ENCODE measurements at regions not wholly inside any gene's neighbourhood (a gene's known extent, or its start where the extent isn't known, plus 50 kb on each side); places are given as distances from the start of the nearest gene placed in this dataset.

DNA sequence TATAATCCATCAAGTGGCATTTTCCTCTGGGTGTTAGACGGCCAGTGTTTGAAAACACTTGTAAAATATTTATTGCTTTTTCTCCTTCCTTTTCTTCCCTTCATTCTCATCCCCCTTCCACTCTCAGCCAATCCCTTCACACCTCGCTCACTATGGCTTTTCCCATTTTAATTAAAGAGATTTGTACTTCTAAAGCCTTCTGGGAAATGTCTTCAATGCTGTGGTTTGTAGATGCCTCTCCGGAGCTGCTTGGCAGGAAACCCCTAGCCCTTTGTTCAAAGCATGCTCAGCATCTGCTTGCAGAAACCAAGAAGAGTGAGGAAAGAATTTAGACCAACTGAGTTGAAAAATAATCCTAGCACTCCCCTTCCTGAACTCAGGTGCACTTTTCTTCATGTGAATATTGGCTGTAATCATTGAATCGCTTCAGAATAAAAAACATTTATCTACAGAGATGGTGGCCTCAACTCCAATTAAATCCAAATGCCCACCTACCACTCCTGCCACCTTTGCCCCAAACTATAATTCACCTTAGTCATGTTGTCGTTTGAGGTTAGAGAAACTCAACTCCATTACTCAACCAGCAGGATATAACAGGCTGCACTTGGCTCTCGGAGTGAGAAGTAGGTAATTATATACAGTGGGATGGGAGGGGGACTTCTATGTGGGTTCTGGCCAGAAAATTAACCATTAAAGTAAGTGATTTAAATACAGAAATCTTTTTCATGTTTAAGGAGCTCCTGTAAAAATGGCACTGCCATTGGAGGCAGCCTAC, 659.4 kb upstream of the CAMK1G start:
- no peak for DNase-seq

DNA sequence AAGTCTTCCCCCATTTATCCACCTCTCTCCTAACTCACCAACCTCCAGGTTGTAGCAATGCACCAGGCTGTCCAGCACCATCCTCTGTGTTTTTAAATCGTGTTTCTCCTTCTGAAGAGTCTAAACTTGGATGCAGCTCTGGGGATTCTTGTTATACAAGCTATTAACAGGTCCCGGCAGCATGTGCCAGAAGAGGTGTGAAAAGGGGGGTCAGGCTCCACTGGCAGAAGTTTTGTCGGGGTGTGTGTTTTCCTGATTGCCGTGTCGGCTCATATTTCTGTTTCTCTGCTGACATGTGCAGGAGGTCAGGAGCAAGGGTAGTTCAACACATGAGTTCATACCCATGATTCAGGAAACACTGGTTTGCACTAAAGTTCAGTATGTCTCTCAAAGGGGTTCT, 658.6 kb upstream of the CAMK1G start:
- DNase-seq = no peak

DNA sequence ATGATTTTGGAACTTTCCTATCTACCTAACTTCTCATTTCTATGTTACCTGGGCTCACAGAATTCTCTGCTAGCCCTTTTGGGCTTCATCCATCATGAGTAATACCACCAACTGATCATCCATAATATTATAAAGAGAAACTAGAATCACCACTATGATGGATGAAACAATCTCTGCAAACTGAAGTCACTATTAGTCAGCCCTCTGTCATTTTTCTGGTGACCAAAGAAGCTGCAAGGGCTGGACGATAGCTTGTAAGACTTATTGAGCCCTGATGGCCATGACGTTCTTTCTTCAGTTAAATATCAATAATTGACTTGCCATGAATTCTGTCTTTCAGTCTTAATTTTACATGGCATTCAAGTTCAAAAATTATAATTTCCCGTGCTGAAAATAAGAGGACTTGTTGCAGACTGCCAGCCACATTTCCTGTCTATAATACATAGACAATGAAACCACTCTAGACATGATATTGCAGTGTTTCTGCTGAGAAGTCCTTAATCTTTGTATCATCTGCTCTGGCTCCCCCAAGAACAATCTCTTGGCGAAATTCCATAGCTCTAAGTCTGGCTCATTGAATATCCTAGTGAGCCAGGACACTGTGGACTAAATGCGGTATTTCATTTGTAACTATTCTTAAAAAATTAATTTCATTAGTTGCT, 655.0 kb upstream of the CAMK1G start:
- no peak for DNase-seq

DNA sequence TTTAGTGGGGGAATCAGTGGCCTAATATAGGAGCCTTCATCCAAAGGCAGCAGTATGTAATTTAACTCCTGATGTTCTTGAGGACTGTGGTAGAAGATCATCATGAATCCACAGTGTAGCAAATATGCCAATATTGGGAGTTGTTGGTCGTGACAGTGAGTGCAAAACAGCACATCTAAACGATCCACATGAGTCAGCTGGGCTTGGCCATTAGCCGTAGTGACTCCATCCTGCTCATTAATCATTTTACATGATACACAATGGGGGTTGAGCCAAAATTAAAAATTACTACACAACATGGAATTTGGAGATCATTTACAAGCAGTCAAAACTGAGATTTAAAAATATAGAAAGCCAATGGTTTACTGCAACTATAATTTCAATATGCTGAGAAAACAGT, 653.9 kb upstream of the CAMK1G start:
- no peak for DNase-seq

DNA sequence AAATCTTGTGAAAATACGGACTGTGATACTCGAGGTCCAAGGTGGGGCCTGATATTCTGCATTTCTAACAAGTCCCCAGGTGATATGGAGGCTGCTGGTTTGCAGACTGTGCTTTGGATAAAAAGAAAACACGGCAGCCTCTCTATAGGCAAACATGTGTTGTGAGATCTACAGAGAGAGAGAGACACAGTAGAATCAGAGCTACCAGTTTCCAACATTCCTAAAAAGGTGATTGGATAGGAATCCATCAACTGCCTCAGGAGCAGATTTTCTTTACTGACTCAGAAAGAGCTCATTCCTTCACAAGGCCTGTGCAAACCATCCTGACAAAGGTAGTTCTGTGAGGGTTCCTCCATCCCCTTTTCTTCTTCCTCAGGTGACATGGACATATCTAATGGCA, 651.6 kb upstream of the CAMK1G start:
- no peak for DNase-seq

DNA sequence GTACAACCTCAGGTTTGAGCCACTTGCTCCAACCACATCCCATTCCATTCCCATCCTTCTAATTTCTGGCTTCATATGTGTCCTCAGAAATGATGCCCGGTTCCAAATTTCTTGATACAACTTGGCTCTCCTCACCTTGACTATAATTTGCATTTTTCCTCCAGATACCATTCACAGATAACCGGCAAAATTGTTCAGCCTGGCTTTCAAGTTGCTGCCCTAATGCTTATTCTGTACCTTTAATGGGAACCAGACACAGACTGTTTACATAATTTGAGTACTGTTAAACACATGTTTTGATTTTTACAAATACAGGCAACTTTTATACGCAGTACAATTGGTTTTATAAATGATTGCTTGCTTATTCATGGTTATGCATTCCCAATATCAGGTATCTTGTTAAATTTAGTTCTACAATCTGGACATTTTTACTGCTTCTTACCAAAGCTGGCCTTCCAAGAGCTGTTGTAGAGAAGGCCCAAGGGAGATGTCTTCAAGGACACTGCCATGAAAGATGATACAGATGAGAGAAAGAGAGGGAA, 649.5 kb upstream of the CAMK1G start:
- DNase-seq = no peak

DNA sequence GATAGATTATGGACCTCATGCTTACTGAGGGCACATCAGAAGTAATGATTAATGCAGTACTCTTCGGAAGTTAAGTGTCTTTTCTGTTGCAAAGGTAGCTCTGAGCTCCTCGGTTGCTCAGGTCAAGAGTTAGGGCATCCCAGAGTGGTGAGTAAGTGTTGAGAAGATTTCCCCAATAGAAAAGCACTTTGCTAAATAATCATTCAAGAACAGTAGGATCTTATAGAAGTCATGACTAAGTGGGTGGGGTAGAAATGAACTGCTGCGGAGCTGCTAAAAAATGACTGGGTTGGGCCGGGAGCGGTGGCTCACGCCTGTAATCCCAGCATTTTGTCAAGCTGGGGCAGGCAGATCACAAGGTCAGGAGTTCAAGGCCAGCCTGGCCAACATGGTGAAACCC, 648.6 kb upstream of the CAMK1G start:
- DNase-seq = no peak

DNA sequence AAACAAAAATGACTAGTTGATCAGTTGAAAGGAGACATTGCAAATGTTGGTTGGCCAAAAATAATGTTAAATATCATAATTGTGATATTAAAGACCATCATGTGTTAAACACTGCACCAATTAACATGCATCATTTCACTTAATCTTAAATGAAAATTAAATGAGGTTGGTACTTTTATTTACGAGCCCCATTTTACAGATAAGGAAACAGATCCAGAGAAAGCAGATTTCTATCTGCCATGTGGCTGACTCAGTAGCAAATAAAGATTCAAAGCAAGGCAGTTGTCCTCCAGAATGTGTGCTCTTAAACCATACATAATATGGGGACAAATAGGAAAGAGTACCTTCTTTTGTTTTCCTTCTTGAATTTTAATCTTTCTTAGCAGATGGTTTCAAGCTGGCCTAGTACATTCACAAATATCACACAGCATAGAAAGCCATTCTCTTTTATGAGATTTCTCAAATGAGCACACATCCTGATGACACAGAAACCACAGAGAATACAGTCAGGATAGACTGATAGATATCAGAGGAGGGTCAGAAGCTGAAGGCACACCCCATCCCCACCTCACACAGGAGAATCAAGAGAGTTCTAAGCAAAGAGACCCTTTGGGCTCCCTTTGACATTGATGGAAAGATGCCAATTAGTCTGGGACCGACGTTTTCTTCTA, 647.9 kb upstream of the CAMK1G start:
- no peak for DNase-seq

DNA sequence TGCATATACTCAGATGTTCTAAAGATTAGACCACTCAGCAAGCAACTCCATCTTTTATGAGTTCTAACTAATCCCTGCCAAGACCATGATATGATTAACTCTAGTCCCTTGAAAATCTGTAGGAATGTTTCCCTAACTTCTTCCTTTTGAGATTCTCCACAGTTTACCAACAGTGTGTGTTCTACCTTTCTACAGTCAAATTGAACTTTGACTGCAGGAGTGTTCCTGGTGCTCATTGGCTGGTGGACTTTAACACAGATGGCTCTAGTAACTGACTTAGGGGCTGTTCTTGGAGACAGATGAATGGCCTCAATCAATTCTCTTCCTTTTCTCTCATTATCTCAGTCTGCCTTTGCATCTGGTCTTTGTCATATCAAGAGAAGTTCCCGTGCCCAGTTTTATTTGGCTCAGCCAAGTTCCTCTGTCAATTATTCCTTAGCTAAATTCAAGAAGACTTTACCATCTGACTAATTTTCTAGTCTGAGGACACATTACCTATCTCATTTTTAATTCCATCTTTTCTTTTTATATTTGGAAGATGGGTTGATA, 643.9 kb upstream of the CAMK1G start:
- DNase-seq = no peak

DNA sequence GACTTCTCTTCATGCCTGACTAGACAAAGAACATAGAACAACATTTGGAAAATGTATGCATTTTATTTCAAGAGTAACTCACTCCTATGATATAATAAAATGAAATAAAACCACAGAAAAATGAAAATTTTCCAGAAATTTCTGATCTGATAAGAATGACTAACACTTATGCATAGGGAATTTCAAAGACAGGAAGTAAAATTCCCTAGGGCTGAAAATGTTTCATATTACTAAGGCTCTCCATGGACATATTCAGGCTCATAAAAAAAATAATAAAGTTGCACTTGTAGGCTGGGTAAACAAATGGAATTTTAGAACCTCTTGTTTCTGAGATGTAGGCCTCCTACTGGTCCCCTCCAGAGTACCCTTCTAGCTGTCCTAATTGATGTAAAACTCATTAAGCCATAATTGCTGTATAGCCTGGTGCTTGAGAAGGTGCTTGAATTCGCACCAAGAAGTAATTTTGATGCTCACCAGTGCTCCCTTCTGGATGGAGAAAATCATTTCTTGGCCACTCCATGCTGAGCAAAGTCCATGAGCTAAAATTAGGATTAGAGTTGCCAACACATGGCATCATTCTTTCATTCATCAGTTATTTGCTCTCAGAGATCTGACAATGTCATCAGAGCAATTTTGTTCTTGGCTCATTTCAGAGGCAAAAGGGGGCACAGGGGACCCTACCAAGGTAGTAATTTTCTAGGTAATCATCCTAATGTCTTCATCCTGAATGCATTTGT, 641.0 kb upstream of the CAMK1G start:
- no peak for DNase-seq

DNA sequence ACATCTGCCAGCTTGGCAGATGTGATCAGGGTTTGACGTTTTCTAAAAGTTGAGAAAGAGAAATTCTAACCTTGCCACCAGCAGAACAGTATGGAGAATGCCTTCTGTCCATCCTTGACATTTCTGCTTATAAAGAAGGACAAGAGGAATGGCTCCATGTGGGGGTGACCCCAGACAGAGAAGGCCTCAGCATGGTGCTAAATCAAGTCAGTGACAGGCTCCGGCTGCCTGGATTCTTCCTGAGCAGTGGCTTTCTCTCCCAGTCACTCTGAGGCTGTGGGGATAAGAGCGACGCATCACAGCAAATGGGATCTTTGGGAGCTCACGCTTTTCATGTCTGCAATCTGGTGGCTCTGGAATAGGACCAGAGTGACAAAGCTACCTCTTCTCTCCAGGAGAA, 640.2 kb upstream of the CAMK1G start:
- DNase-seq = no peak

DNA sequence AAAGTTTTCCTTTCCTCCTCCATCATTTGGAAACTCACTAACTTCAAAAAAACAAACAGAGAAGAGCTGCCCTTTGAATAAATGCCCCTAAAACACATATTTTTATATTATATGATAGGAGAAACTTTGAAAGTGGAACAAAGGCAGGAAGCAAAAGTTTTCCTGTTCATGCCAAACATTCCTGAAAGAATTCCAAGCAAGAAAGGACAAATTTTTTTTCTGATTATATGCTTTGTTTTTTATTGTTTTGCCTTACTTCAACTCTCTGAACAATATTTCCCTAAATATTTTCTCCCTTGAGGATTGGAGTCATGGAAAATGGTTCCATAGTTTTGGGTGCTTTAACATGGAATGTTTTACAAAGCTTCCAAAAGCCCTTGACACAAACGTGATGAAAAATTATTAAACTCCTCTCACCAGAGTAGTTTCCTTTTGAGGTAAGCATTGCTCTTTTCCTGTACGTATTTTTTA, 638.5 kb upstream of the CAMK1G start:
- DNase-seq = no peak

DNA sequence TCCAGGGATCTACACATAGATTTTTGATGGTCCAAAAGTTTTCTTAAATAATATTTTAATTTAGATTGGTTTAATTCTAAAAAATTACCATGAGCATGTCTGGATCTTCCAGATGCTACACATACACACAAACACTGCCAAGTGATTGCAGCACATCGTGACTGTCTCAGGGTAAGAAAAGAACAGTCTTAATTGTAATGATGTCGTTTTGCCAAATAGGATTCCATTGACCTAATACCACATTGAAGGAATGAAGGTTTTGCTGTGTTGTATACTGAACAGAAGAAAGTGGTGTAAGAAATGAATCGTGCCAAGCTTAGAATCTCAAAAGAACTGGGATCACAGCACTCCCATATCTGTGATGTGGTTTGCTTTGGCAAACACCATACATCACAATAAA, 633.3 kb upstream of the CAMK1G start:
- DNase-seq = no peak

DNA sequence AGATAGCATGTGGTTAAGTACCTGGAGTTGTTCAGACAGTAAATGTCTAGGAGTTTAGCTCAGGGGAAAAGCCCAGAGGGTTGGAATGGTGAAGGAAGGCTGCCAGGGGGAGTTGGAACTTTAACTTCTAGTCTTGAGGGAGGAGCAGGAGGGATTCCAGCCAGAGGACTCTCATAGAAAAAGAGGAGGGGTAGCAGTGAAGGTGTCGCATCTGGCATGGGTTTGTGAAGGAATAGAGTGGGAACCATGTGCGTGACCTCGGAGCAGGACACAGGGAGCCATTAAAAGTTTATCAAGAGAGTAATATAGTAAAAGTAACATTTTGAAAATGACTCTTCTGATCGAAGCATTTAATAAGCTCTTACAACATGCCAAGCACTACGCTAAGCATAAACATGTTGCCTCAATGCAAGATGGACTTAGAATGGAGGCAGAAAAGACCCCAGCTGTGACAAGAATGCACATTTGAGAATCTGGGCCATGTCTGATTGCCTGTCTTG, 632.4 kb upstream of the CAMK1G start:
- DNase-seq = no peak

DNA sequence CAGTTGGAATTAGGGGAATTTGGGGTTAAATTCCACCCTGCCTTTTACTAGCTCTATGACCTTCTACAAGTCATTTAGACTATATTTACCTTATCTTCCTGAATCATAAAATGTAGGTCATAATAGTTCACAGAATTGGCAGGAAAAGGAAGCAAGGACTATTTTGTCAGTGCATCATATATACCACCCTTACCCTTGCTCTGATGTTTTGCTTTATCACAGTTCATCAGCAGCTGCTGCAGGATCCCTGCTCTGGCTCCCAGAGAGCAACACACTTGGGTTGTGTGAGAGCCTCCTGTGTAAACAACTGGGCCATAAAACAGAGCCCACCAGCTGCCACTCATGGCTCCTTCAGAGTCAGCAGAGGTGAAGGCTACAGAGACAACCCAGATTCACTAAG, 631.6 kb upstream of the CAMK1G start:
- no peak for DNase-seq

DNA sequence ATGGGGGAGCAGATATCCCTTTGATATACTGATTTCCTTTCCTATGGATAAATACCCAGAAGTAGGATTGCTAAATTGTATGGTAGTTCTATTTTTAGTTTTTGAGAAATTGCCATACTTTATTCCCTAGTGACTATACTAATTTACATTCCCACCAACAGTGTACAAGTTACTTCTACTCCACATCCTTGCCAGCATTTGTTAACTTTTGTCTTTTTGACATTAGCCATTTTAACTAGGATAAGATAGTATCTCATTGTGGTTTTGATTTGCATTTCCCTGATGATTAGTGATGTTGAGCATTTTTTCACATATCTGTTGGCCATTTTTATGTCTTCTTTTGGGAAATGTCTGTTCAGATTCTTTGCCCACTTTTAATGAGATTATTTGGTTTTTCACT, 620.6 kb upstream of the CAMK1G start:
- DNase-seq = no peak

DNA sequence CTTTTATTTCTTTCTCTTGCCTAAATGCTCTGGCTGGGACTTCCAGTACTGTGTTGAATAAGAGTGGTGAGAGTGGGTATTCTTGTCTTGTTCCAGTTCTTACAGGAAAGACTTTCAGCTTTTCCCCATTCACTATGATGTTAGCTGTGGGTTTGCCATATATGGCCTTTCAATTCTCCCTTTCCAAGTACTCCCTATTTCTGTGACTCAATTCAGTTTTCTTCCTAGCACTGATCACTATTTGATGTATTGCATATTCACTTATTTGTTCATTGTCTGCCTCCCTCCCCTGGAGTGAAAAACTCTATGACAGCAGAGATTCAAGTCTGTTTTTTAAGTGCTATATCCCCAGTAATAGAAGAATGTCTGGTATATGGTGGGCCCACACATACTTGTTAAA, 618.2 kb upstream of the CAMK1G start:
- DNase-seq = no peak

DNA sequence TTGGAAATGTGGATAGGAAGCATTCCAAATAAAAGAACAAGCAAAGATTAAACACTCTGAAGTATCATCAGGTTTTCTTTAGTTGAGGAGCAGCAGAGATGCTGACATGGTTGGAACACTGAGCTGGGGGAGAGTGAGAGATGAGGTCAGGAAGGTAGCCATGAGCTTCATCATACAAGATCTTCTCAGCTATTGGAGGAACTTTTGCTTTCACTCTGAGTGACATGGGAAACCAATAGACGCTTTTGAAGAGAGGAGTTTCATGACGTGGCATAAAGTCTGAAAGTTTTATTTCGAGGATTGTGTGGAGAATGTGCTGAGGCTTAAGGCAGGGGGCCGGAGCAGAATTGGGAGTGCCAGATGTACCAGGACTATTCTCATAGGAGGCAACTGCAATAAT, 616.2 kb upstream of the CAMK1G start:
- DNase-seq = no peak

DNA sequence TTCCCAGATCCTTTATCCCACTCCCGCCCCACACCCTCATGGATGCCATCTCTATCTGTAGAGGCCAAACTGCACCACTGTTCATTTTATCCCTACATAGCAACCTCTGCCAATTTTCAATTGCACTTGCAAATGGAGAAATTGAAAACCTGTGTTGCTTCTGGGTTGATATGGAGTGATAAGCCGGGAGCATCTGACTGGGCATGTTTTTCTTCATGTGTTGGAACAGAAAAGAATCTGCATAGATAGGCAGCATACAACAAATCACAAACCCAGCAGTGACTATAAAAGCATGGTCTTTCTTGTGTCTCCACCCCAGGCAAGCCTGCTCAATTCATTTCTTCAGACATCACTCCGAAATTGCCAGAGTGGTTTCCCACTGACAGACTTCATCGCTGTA, 608.8 kb upstream of the CAMK1G start:
- DNase-seq = no peak

DNA sequence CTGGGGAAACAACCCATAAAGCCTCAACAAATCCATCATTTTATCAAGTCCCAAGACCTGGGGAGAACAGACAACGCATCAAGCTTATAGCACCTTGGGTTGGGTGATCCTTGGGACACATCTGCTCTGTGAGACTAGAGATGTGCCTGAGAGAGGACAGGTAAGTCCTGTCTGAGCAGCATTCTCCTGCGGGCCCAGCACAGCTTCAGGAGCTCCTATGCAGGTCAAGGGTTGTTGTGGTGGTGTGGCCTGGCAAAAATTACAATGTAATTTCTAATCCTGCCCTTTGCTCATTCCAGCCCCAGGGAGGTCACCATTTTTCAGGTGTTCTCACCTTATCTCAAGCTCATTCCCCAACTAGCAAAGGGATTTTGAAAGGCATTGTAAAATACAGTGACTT, 608.1 kb upstream of the CAMK1G start:
- no peak for DNase-seq

DNA sequence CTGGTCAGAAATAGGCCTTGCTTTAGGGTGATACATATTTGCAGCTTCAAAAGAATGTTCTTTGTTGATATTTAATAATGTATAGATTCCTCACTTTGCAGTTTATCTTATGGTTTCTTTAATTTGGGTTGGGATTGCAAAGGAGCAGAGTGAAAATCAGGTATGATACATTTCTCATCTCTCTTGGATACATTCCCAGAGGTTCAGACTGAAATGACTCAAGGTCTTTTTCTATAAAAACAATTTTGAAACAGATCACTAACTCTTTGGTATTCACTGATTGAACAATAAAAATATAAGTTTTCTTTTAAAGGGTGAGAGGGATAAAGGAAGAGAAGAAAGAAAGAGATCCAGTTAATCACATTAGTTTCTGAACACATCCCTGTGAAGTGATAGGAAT, 606.5 kb upstream of the CAMK1G start:
- DNase-seq = no peak

DNA sequence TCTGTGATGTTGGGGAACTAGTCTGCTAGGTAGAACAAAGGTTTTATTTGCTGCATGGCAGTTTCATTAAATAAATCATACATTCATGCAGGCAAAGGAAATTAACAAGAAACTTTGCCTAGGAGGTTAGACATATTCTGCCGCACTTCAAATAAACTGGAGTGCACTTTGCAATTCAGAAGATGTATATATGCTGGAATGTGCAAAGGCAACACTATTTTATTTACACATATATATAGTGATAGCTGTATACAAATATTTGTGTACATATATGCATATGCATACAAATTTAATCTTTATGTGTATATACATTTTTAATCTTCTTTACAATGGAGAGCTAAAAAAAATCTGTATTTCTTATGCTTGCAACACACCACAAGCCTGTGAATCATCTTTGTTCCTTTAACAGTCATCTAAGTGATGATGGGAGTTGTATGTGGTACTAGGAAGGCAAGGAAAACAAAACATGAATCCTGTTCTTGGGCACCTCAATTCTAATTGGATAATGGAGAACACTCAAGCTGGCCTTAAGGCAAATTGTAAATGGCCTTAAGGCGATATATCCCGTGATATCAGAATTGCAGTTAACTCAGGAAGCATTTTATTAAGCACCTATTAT, 605.8 kb upstream of the CAMK1G start:
- no peak for DNase-seq

Data from CD4-positive, alpha-beta T cell treated with Interleukin-4 for 1 hour (primary cell).